ENCODE measurements at regions not wholly inside any gene's neighbourhood (a gene's known extent, or its start where the extent isn't known, plus 50 kb on each side); places are given as distances from the start of the nearest gene placed in this dataset.

DNA sequence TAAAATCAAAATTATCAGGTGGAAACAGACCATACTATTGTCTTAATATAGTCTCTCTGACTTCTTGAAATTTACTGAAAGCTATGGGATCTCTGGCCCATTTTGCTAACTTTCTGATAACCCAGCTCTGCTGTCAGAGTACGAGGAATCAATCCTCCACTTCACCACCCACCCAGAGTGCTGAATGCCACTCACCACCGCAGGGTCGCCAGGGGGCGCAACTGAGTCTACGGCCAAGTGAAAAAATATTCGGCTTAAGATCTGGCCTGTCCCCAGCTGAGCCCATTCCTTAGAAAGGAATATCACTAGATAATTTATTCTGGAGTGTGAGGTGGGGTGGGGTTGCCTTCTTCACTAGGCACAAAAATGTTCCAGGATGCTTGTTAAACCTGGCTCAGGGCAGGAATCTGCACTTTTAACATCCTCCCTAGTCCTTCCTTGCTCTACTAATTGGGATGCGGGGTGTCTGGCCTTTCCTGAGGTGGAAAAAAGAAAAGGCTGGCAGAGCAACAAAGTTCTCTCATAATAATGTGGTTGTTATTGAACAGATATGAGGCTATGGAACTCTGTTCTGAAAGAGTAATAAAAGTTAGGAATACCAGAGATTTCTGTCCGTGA lies 520.6 kb downstream of the MFSD1 start:
- no peak for TF ChIP-seq POLR2A (IDR thresholded peaks at IDR 0.05; ENCODE audit: low read length)
- TF ChIP-seq GATA1 (IDR thresholded peaks at IDR 0.05; ENCODE audit: low read depth, low read length): no peak
- peak; percentile 16 to 54 for DNase-seq

DNA sequence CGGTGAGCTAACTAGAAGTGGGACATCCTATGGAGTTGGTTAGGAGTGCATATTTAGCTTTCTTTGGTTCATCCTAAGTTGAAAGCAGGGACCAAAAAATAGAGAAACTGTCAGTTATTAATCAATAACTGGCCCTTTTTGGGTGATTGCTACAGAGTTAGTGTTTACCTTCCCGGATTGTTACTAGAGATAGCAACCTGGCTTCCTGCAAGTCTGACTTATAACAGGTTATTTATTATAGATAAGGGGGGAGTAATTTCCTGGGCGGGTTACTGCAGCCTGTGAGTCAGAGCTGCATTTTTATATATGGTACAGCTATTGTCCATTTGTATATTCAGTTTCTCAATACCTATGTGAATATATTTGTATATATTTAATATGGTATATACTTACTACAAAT lies 522.0 kb downstream of the MFSD1 start:
- TF ChIP-seq POLR2A (IDR thresholded peaks at IDR 0.05; ENCODE audit: low read length) (no peak), GATA1 (IDR thresholded peaks at IDR 0.05; ENCODE audit: low read depth, low read length) (no peak)
- DNase-seq: no peak

DNA sequence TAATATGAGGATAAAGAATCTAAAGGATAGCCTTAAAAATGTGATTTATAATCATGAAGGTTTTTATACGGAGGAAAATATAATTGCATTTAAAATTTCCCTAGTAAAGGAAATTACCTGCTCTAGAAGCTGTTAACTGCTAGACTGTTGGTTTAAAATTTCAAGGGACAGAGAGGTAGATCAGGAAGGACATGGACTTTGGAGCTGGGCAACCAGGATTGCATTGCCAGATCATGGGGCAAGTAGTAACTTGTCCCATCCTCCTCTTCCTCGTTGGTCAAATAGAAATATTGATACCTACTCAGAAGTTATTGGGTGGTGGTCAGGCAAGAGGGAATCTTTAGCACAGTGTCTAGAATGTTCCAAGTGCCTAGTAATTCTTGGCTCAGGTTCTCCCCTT lies 525.1 kb downstream of the MFSD1 start:
- TF ChIP-seq GATA1 (IDR thresholded peaks at IDR 0.05; ENCODE audit: low read depth, low read length) (no peak), POLR2A (IDR thresholded peaks at IDR 0.05; ENCODE audit: low read length) (no peak)
- no peak for DNase-seq

DNA sequence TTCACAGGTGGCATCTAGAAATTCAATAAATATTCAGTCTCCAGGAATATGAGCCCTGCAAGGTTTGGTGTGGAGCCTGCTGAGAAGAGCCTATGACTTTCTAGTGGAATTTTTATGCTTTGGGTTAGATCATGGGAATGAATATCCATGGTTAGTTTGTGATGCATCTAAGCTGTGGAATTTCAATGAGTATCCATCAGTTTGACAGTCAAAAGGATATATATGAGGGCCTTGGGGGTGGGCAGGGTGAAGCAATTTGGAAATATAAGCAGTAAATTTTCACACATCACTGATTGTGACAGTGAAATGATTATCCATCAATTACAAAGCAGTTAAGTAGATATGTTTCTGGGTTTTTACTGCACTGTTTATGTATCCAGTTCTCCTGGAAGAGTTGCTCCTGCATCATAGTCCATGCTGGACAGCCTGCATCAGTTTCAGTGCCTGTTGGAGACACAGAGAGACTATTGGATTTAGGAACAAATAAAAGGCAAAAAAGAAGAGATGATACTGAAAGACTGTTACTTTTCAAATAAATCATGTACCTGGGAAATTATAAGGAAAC lies 530.8 kb downstream of the MFSD1 start:
- TF ChIP-seq GATA1 (IDR thresholded peaks at IDR 0.05; ENCODE audit: low read depth, low read length) (no peak), POLR2A (IDR thresholded peaks at IDR 0.05; ENCODE audit: low read length) (no peak)

DNA sequence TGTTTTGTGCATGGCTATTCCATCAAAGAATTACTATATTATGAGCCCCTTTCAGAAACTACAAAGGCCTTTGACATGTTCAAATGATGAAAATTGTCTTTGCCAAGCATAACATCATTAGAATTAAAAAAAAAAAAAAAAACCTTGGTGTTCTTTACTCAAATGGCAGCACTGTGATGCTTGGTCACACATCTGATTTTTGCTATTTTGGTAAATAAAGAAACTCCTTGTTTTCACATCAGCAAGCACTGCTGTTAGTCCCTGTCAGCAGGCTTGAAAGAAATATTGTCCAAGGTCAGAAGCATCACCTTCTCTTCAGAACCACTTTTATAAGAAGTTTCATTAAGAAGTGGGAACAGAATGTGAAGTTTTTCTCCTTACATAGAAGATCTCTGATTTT lies 537.3 kb downstream of the MFSD1 start:
- TF ChIP-seq GATA1 (IDR thresholded peaks at IDR 0.05; ENCODE audit: low read depth, low read length): no peak
- TF ChIP-seq POLR2A (IDR thresholded peaks at IDR 0.05; ENCODE audit: low read length): no peak
- DNase-seq: no peak

More for the DNA sequence above, 530.8 kb downstream of the MFSD1 start:
- DNase-seq: no peak

DNA sequence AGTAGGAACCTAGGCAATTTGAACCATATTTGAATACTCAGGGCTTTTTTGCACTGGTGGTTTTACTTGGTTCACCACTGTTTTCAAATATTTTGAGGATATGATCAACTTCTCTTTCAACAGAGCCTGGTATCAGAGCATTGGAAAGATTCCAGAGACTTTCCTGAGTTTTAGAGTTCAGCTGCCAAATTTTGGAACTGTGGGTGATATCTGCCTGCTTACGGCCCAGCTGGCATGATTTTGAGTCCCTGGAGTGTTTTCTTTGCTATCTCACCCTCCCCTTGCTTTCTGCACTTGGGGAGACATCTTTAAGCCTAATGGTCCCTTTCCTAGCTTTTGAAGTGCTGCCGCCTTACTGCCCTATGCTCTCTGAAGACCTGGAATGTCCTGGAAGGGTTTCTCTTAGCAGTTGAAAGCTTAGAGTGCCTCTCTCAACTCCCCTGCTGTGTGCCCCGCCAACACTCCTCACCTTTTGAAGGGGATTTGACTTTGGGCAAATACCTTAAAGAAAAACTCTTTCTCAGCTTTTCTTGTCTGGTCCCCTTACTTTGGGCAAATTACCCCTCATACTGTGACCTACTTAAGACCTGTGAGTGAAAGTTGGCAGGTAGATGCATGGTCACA lies 539.1 kb downstream of the MFSD1 start:
- TF ChIP-seq POLR2A (IDR thresholded peaks at IDR 0.05; ENCODE audit: low read length): no peak
- no peak for TF ChIP-seq GATA1 (IDR thresholded peaks at IDR 0.05; ENCODE audit: low read depth, low read length)
- DNase-seq: no peak

DNA sequence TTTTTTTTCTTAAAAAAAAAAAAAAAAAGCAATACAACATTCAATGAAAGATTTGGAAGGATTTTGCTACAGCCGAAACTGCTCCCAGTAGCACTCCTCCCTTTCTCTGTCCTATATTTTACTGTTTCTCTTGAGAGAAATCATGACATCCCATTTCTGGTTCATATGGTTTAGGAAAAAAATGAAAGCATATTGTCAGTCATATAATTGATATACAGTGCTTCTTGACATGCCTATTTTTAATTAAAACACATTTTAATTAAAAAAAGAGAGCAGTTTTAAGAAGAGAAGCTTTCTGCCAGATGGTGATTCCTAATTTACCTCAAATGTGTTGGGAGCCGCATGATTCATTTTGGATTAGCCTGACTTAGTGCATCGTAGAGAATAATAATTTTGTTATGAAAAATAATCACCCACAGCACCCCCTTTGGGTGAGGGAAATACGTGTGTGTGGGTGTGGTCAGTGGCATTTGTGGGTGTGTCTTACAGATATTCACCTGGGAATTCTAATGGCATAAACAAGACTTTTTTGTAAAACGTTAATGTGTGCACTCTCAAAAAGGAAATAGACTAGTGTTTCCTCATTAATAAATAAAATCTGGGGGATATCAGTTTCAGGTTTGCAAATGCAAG lies 544.5 kb downstream of the MFSD1 start:
- TF ChIP-seq GATA1 (IDR thresholded peaks at IDR 0.05; ENCODE audit: low read depth, low read length): no peak
- no peak for TF ChIP-seq POLR2A (IDR thresholded peaks at IDR 0.05; ENCODE audit: low read length)
- DNase-seq: no peak

DNA sequence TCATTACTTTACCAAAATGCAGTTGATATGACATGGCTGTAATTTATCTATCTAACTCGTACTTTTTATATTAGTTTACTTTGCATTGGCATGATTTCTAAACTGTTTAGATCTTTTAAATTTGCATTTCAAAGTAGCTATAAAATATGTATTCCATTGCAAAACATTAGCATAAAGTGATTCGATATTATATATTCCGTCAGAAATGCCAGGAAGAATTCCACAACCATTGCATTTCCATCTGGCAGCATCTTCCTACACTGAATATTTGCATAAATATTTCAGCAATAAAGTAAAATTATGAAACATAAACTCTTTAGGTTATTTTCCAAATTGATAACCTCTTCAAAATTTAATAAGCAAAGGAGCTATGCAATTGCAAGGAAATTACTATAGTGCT lies 546.6 kb downstream of the MFSD1 start:
- TF ChIP-seq POLR2A (IDR thresholded peaks at IDR 0.05; ENCODE audit: low read length) (no peak), GATA1 (IDR thresholded peaks at IDR 0.05; ENCODE audit: low read depth, low read length) (no peak)
- no peak for DNase-seq

DNA sequence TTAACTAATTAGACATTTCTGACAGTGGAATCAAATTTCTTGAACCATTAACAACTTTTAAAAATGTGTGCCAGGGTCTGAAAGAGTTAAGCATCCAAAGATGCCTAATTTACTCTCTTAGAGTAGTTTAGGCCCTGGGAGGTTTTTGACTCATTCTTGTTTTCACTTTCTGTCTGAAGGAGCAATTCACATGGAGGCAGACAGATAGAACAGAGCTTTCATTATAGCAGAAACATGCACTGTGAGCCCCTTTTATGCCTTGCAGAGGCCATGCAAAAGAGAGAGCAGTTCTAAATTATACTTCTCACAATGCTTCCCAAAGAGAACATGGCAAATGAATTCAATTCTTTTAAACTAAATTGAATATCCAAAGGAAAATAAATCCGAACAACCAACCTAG lies 554.8 kb downstream of the MFSD1 start:
- DNase-seq: no peak
- no peak for TF ChIP-seq POLR2A (IDR thresholded peaks at IDR 0.05; ENCODE audit: low read length)
- TF ChIP-seq GATA1 (IDR thresholded peaks at IDR 0.05; ENCODE audit: low read depth, low read length): no peak

DNA sequence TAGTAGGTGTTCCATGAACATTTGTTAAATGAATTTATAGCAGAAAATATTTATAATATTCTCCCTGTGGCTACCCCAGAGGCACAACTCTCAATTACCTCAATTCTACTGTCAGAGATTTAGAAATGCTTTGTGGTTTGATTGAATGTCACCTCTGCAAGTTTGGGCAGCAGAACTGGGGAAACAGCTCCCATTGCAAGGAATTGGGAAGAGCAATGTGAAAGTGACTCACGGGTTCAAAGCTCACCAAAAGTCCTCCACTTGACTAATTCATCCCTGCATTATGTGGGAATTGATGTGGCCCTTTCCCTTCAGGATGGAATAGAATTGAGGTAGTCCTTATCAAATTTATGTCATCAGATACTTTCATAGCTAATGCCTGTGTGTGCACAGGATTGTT lies 562.7 kb downstream of the MFSD1 start:
- TF ChIP-seq POLR2A (IDR thresholded peaks at IDR 0.05; ENCODE audit: low read length) (no peak), GATA1 (IDR thresholded peaks at IDR 0.05; ENCODE audit: low read depth, low read length) (no peak)
- DNase-seq: no peak

DNA sequence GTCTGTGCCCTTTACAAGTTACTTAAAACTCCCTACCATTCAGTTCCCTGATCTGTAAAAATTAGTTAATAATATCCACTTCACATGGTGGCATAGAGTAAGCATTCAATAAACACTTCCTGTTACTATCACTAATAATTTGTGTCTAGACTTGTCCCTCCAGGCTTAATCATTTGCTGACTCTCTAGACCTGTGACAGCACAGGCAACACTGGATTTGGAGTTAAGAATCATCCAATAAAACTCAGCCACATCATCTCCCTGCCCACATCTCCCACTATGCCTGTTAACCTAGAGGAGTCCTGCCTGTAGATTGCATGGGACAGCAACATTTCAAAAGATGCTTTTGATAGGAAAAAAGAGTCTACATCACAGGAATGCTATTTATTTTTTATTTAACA lies 564.6 kb downstream of the MFSD1 start:
- no peak for TF ChIP-seq GATA1 (IDR thresholded peaks at IDR 0.05; ENCODE audit: low read depth, low read length)
- TF ChIP-seq POLR2A (IDR thresholded peaks at IDR 0.05; ENCODE audit: low read length): no peak
- DNase-seq: no peak

DNA sequence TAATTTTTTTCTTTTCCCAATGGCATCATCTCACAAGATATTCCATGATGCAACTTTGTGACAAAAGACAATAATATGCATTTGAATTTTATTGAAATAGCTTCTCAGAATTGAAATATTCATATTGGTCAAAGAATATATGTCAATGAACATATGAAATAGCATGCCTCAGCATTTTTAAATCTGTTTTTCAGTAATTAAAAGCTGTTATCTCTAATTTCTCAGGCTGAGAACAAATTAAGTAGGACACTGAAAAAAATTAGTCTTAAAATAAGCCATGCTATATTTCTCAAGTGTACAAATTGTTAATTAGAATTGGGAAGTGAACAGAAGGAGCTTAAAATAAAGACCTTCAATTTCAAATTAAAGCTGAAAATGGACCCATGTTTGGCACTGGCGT lies 570.1 kb downstream of the MFSD1 start:
- TF ChIP-seq POLR2A (IDR thresholded peaks at IDR 0.05; ENCODE audit: low read length): no peak
- no peak for TF ChIP-seq GATA1 (IDR thresholded peaks at IDR 0.05; ENCODE audit: low read depth, low read length)
- DNase-seq: no peak

DNA sequence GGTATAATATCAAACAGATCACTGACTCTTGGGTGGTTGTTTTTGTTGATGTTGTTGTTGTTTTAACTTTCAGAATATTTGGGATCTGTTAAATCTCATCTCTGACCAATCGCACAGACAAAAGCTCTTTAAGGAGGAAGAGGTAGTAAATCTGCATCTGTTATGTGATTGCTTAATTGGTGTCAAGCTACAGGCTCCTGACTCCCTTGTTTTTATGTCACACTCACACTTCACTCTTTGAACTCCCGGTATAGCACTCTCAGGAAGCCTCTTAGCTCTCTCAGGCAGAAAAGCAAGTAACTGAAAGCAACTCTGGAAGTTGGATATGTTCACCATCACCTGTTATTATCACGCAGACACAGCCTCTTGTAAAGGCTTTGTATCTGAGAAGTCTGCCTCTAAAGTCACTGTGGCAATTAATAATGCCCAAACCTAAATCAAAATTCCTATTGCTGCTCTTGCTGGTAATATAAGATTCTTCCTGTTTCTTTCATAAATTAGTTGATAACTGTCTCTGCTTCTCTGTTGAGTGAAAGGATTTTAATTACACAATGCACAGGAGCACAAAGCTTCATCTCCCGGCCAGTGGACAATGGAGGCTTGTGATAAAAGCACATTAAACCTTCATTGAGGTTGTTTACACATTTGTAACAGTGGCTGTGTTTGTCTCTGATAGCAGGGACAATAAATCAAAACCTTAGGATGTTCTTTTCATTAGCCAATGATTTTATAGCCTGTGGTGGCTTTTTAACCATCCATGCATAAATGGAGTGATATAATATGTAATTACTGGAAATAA lies 576.7 kb downstream of the MFSD1 start:
- DNase-seq: no peak
- no peak for TF ChIP-seq GATA1 (IDR thresholded peaks at IDR 0.05; ENCODE audit: low read depth, low read length)
- no peak for TF ChIP-seq POLR2A (IDR thresholded peaks at IDR 0.05; ENCODE audit: low read length)

DNA sequence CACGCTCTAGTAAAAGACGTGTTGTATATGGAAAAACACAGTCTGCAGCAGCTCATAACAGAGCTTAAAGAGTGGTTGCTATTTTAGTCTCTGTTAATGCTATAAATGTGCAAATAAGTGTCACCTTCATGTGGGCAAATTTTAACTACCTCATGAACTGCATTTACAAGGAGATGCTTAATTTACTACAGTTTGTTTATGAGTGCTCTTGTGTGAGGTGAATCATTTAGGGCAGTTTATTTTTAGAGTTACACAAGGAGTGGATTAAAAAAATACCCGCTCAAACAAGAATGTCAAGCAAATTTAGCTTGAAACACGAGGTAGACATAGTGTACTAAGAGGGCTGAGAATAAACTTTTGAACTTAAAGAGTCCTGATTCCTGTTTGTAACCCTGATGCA lies 579.0 kb downstream of the MFSD1 start:
- no peak for DNase-seq
- TF ChIP-seq POLR2A (IDR thresholded peaks at IDR 0.05; ENCODE audit: low read length) (no peak), GATA1 (IDR thresholded peaks at IDR 0.05; ENCODE audit: low read depth, low read length) (no peak)

All from erythroblast (primary cell).